ENCODE measurements at regions not wholly inside any gene's neighbourhood (a gene's known extent, or its start where the extent isn't known, plus 50 kb on each side); places are given as distances from the start of the nearest gene placed in this dataset.

DNA sequence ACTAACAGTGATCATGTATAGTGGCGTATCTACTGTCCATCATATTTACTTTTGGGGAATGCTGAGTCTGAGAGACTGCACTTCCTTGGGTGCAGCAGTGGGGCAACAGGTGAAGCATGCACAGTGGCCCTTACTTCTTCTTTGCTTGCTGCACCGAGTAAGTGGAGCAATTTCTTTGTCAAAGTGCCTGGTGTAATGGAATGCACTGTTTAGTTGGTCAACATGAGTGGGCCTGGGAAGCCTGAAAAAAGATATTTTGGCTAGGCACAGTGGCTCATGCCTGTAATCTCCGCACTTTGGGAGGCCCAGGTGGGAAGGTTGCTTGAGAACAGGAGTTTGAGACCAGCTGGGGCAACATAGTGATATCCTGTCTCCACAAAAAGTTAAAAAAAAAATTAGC lies 94.9 kb downstream of the OLFM4 start:
- no peak overlapping the region for H3K27ac ChIP-seq (ENCODE audit: low read depth in 1 of 2, low read length in 2 of 2)
- Mint-ChIP-seq H3K27me3 (ENCODE audit: low read depth in 3 of 3) (peaks cover 0 to 5% (median 2%) of the 10 kb centered on the region in 3 donors), H3K4me1 (no peaks in the 10 kb centered on the region), H3K27ac (no peak overlapping the region), H3K9me3 (peaks cover 0 to 6% (median 2%) of the 10 kb centered on the region in 7 donors), H3K36me3 (no peaks in the 10 kb centered on the region), H3K4me3 (no peak overlapping the region)
- no peaks in the 10 kb centered on the region for H3K9me3 ChIP-seq (replicated peaks in 1 of 2; ENCODE audit: control insufficient read depth in 1 of 2, insufficient read depth in 1 of 2, low read length in 2 of 2)
- no peak overlapping the region for H3K4me3 ChIP-seq (replicated peaks in 1 of 3; ENCODE audit: low read depth in 2 of 3, low read length in 3 of 3)
- no peaks in the 10 kb centered on the region for H3K4me1 ChIP-seq (ENCODE audit: control insufficient read depth in 1 of 2, insufficient read depth in 2 of 2, low read length in 2 of 2)
- intact Hi-C loops (cut with micrococcal nuclease): no loop called here
- no peaks in the 10 kb centered on the region for H3K79me2 ChIP-seq (ENCODE audit: insufficient read depth, low read length)
- no peaks in the 10 kb centered on the region for H4K20me1 ChIP-seq (ENCODE audit: insufficient read depth, low read length)
- WGBS (ENCODE audit: insufficient coverage): 100% methylated on average over 2 of the region's 3 CpGs
- no peak for DNase-seq
- H3K36me3 ChIP-seq (replicated peaks in 1 of 2; ENCODE audit: control insufficient read depth in 1 of 2, insufficient read depth in 2 of 2, low read length in 2 of 2): no peaks in the 10 kb centered on the region
- no peaks in the 10 kb centered on the region for H3K27me3 ChIP-seq (ENCODE audit: control insufficient read depth in 2 of 2, insufficient read depth in 2 of 2, low read length in 2 of 2)
- H3K4me2 ChIP-seq (replicated peaks; ENCODE audit: extremely low read depth, low read length, poor library complexity, severe bottlenecking): no peak overlapping the region
- TF ChIP-seq, protein P1, sequence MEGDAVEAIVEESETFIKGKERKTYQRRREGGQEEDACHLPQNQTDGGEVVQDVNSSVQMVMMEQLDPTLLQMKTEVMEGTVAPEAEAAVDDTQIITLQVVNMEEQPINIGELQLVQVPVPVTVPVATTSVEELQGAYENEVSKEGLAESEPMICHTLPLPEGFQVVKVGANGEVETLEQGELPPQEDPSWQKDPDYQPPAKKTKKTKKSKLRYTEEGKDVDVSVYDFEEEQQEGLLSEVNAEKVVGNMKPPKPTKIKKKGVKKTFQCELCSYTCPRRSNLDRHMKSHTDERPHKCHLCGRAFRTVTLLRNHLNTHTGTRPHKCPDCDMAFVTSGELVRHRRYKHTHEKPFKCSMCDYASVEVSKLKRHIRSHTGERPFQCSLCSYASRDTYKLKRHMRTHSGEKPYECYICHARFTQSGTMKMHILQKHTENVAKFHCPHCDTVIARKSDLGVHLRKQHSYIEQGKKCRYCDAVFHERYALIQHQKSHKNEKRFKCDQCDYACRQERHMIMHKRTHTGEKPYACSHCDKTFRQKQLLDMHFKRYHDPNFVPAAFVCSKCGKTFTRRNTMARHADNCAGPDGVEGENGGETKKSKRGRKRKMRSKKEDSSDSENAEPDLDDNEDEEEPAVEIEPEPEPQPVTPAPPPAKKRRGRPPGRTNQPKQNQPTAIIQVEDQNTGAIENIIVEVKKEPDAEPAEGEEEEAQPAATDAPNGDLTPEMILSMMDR (IDR thresholded peaks at IDR 0.05): no peak
- H2AFZ ChIP-seq (ENCODE audit: insufficient read depth, low read depth, low read length, poor library complexity, severe bottlenecking): no peak overlapping the region
- no peak overlapping the region for H3K9ac ChIP-seq (ENCODE audit: insufficient read depth, low read length, poor library complexity, severe bottlenecking)

DNA sequence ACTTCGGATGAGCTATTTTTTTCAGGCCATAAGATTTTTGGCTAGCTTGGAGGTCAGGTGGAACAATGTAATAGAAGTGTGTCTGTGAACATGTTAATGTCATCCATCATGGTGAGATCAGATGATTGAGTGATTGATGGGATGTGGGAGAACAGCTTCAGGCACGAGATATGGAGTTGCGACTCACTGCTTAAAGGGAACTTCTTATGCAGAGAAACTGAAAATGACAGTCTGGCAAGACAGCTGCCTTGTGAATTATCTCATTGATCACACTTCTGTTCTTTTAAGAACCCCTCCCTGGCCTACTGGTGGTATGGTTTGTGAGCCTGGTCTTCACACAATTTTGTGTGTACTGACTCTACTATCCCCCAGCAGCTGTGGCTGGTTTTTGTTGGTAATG lies 96.0 kb downstream of the OLFM4 start:
- H4K20me1 ChIP-seq (ENCODE audit: insufficient read depth, low read length): no peaks in the 10 kb centered on the region
- H3K27me3 ChIP-seq (ENCODE audit: control insufficient read depth in 2 of 2, insufficient read depth in 2 of 2, low read length in 2 of 2): no peaks in the 10 kb centered on the region
- H3K9me3 Mint-ChIP-seq: peaks cover 0 to 4% (median 0%) of the 10 kb centered on the region in 7 donors
- no peak overlapping the region for H3K4me3 ChIP-seq (replicated peaks in 1 of 3; ENCODE audit: low read depth in 2 of 3, low read length in 3 of 3)
- TF ChIP-seq, protein P1 (IDR thresholded peaks at IDR 0.05): no peak
- H3K9me3 ChIP-seq (replicated peaks in 1 of 2; ENCODE audit: control insufficient read depth in 1 of 2, insufficient read depth in 1 of 2, low read length in 2 of 2): no peaks in the 10 kb centered on the region
- H3K9ac ChIP-seq (ENCODE audit: insufficient read depth, low read length, poor library complexity, severe bottlenecking): no peak overlapping the region
- intact Hi-C loops (cut with micrococcal nuclease): no loop called here
- H3K36me3 Mint-ChIP-seq: no peaks in the 10 kb centered on the region
- no peak overlapping the region for H2AFZ ChIP-seq (ENCODE audit: insufficient read depth, low read depth, low read length, poor library complexity, severe bottlenecking)
- H3K27ac ChIP-seq (ENCODE audit: low read depth in 1 of 2, low read length in 2 of 2): no peak overlapping the region
- H3K27me3 Mint-ChIP-seq (ENCODE audit: low read depth in 3 of 3): peaks cover 2 to 5% (median 2%) of the 10 kb centered on the region in 3 donors
- no peaks in the 10 kb centered on the region for H3K4me1 Mint-ChIP-seq
- no CpG with 5 or more reads among the region's 3 CpGs for WGBS (ENCODE audit: insufficient coverage)
- H3K27ac Mint-ChIP-seq: no peak overlapping the region
- no peaks in the 10 kb centered on the region for H3K79me2 ChIP-seq (ENCODE audit: insufficient read depth, low read length)
- no peak overlapping the region for H3K4me2 ChIP-seq (replicated peaks; ENCODE audit: extremely low read depth, low read length, poor library complexity, severe bottlenecking)
- DNase-seq: no peak
- H3K36me3 ChIP-seq (replicated peaks in 1 of 2; ENCODE audit: control insufficient read depth in 1 of 2, insufficient read depth in 2 of 2, low read length in 2 of 2): no peaks in the 10 kb centered on the region
- no peak overlapping the region for H3K4me3 Mint-ChIP-seq
- H3K4me1 ChIP-seq (ENCODE audit: control insufficient read depth in 1 of 2, insufficient read depth in 2 of 2, low read length in 2 of 2): no peaks in the 10 kb centered on the region
